ENCODE measurements at regions not wholly inside any gene's neighbourhood (a gene's known extent, or its start where the extent isn't known, plus 50 kb on each side); places are given as distances from the start of the nearest gene placed in this dataset.

DNA sequence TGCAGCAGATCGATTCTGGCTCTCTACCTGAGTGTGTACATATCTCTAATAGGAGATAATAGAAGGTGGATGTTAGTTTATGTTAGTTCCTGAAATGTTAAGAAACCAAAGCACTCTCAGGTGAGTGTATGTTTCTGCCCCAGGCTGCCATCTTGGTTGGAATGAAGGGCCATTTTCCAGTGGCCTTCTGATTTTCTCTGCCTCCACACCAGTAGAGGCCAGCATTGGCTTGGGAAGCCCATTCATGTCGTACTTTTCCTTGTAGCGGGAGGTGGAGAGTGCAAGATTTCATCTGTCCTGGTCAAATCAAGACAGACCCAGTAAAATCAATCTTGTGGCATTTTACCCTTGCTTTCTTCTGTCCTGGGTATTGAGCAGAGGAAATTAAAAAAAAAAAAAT is 91.0 kb downstream of the GAS1 start:
- no peak for TF ChIP-seq POLR2A (IDR thresholded peaks at IDR 0.05)
- TF ChIP-seq, protein P1, sequence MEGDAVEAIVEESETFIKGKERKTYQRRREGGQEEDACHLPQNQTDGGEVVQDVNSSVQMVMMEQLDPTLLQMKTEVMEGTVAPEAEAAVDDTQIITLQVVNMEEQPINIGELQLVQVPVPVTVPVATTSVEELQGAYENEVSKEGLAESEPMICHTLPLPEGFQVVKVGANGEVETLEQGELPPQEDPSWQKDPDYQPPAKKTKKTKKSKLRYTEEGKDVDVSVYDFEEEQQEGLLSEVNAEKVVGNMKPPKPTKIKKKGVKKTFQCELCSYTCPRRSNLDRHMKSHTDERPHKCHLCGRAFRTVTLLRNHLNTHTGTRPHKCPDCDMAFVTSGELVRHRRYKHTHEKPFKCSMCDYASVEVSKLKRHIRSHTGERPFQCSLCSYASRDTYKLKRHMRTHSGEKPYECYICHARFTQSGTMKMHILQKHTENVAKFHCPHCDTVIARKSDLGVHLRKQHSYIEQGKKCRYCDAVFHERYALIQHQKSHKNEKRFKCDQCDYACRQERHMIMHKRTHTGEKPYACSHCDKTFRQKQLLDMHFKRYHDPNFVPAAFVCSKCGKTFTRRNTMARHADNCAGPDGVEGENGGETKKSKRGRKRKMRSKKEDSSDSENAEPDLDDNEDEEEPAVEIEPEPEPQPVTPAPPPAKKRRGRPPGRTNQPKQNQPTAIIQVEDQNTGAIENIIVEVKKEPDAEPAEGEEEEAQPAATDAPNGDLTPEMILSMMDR (IDR thresholded peaks at IDR 0.05) = no peak
